OCI-LY3 (cell line): ENCODE measurements at regions not wholly inside any gene's neighbourhood (a gene's known extent, or its start where the extent isn't known, plus 50 kb on each side); places are given as distances from the start of the nearest gene placed in this dataset.

Experiments
- H2AFZ ChIP-seq: fragments of 200-600, 300-600 bp; shearing (Covaris generic); 2 replicates; pipeline ENCODE4 v1.6.0; 2014; ENCODE audit warnings: antibody characterized with exemption, low read depth, low read length
- H3K27ac ChIP-seq: fragments of 200-600, 300-600 bp; sonication (generic); 2 replicates; pipeline ENCODE4 v1.5.1; 2014; ENCODE audit warnings: mild to moderate bottlenecking, low read length, moderate library complexity, mixed read lengths
- H3K27me3 ChIP-seq: fragments of 200-600, 300-600 bp; sonication (generic); 2 replicates; pipeline ENCODE4 v1.6.1; 2014; ENCODE audit warnings: low read depth, low read length, mixed read lengths
- H3K36me3 ChIP-seq: fragments of 200-600, 300-600 bp; sonication (generic); replicated peaks from 2 replicates; pipeline ENCODE3; 2014; ENCODE audit warnings: low read depth, low read length, mixed read lengths
- H3K4me1 ChIP-seq: fragments of 300-600, 200-600 bp; sonication (generic); 2 replicates; pipeline ENCODE4 v1.6.1; 2014; ENCODE audit warnings: low read length, mixed read lengths
- H3K4me2 ChIP-seq: fragments of 200-600, 300-600 bp; sonication (generic); 2 replicates; pipeline ENCODE4 v1.6.1; 2014; ENCODE audit warnings: low read length, mixed read lengths
- H3K4me3 ChIP-seq: fragments of 300-600, 200-600 bp; sonication (generic); 2 replicates; pipeline ENCODE4 v1.5.1; 2014; ENCODE audit warnings: antibody characterized with exemption, mild to moderate bottlenecking, low read length, moderate library complexity
- H3K79me2 ChIP-seq: fragments of 300-600, 200-600 bp; shearing (Covaris generic); 2 replicates; pipeline ENCODE4 v1.6.1; 2014; ENCODE audit warnings: mild to moderate bottlenecking, low read length, mixed read lengths
- H3K9ac ChIP-seq: fragments of 300-600, 200-600 bp; shearing (Covaris generic); 2 replicates; pipeline ENCODE4 v1.6.0; 2014; ENCODE audit warnings: mild to moderate bottlenecking, low read length, moderate library complexity
- H3K9me3 ChIP-seq: fragments of 200-600, 300-600 bp; shearing (Covaris generic); 2 replicates; pipeline ENCODE4 v1.6.1; 2014; ENCODE audit warnings: low read length, mixed read lengths; ENCODE audit not compliant: insufficient read depth
- H4K20me1 ChIP-seq: fragments of 200-600, 300-600 bp; sonication (generic); 2 replicates; pipeline ENCODE4 v1.6.1; 2016; ENCODE audit warnings: low read length, mixed read lengths; ENCODE audit not compliant: insufficient read depth
- EZH2phosphoT487 ChIP-seq: fragments of 200-600 bp; shearing (Covaris generic); IDR thresholded peaks from 2 replicates; pipeline ENCODE4 v1.6.1; 2018; ENCODE audit warnings: antibody characterized with exemption, mixed run types, low read depth
- TF ChIP-seq, protein P1 (sequence below): fragments of 200-600, 300-600 bp; sonication (generic); IDR thresholded peaks from 2 replicates; pipeline ENCODE4 v1.5.1; 2014; ENCODE audit warnings: antibody characterized with exemption, low read length, low read depth

DNA sequence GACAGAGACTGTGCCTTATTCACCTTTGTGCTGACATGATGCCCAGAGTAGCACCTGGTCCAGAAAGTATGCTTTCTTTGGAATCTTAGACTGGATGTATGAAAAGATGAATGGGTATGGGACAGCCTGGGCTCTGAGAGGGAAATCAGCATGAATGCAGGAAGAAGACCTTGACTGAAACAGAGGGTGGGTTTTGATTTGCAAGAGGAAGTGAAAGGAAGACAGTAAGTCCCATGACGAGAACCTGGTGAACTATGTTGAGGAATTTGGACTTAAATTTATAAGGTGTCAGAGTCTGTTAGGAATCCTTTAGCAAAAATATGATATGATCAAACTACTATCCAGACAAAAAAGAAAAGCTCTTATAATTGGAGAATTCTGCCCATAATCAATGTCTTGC lies 301.9 kb downstream of the SPRY2 start:
- Histone ChIP-seq H3K9ac (0 out of 2 replicates have a peak overlapping the region, but pooled peaks have one; percentile 4), H3K9me3 (no peaks in the 10 kb centered on the region), H3K4me1 (peaks cover 32% of the 10 kb centered on the region), H3K36me3 (no peaks in the 10 kb centered on the region), H3K27me3 (peaks cover 16% of the 10 kb centered on the region; the same call in 1 of the 2 replicates), H4K20me1 (no peaks in the 10 kb centered on the region), H2AFZ (no peak overlapping the region), H3K4me2 (peak overlapping the region; percentile 63), H3K27ac (no peak overlapping the region), H3K79me2 (no peaks in the 10 kb centered on the region), H3K4me3 (peak overlapping the region; percentile 21; the same call in 1 of the 2 replicates)
- TF ChIP-seq, protein P1, sequence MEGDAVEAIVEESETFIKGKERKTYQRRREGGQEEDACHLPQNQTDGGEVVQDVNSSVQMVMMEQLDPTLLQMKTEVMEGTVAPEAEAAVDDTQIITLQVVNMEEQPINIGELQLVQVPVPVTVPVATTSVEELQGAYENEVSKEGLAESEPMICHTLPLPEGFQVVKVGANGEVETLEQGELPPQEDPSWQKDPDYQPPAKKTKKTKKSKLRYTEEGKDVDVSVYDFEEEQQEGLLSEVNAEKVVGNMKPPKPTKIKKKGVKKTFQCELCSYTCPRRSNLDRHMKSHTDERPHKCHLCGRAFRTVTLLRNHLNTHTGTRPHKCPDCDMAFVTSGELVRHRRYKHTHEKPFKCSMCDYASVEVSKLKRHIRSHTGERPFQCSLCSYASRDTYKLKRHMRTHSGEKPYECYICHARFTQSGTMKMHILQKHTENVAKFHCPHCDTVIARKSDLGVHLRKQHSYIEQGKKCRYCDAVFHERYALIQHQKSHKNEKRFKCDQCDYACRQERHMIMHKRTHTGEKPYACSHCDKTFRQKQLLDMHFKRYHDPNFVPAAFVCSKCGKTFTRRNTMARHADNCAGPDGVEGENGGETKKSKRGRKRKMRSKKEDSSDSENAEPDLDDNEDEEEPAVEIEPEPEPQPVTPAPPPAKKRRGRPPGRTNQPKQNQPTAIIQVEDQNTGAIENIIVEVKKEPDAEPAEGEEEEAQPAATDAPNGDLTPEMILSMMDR: no peak
- no peak for TF ChIP-seq EZH2phosphoT487

DNA sequence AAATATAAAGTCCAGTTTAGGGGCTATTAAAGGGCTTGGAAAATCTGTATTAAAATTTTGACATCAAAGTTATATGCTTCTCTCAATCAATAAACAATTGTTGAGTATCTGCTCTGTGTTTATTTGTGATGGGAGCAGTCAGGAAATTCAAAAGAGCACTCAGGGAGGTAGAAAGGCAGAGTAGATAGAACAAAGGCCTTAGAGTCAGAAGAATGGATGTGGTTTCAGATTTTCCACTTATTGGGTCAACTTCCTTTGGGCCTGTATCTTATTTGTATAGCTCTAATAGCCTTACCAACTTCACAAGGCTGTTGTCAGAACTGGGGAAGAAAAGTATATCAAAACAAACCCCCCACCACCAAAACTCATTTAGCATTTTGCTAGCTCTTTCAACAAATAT lies 302.6 kb downstream of the SPRY2 start:
- Histone ChIP-seq H2AFZ (no peak overlapping the region), H3K27ac (no peak overlapping the region), H3K4me1 (peaks cover 32% of the 10 kb centered on the region), H3K9ac (no peak overlapping the region), H3K27me3 (peaks cover 16% of the 10 kb centered on the region; the same call in 1 of the 2 replicates), H3K9me3 (no peaks in the 10 kb centered on the region), H3K4me3 (no peak overlapping the region; the same call in 1 of the 2 replicates), H3K4me2 (peak overlapping the region; percentile 63), H3K79me2 (no peaks in the 10 kb centered on the region), H3K36me3 (no peaks in the 10 kb centered on the region), H4K20me1 (no peaks in the 10 kb centered on the region)
- no peak for TF ChIP-seq EZH2phosphoT487
- TF ChIP-seq, protein P1: no peak

DNA sequence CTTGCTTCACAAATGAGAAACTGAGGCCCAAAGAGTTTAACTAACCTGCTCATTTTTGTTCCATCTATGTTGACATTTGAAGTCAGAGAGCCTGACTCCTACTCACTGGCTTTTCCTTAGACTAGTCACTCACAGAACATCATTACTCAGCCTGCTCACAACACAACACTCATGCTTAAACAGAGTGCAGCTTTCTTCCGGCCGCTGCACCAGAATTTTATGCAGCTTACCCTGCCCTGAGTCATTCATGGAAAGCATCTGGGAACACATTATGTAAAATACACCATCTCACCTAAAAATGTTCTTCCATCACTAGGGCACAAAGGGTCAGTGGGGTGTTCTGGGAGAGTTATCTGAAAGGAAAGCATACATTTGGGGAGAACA lies 303.4 kb downstream of the SPRY2 start:
- Histone ChIP-seq H3K79me2 (no peaks in the 10 kb centered on the region), H2AFZ (no peak overlapping the region), H3K27ac (no peak overlapping the region), H4K20me1 (no peaks in the 10 kb centered on the region), H3K9me3 (no peaks in the 10 kb centered on the region), H3K27me3 (peaks cover 16% of the 10 kb centered on the region; the same call in 1 of the 2 replicates), H3K4me1 (peaks cover 32% of the 10 kb centered on the region), H3K4me2 (peak overlapping the region; percentile 46), H3K36me3 (no peaks in the 10 kb centered on the region), H3K9ac (no peak overlapping the region), H3K4me3 (0 out of 2 replicates have a peak overlapping the region, but pooled peaks have one; percentile 2)
- no peak for TF ChIP-seq EZH2phosphoT487
- TF ChIP-seq, protein P1: no peak

DNA sequence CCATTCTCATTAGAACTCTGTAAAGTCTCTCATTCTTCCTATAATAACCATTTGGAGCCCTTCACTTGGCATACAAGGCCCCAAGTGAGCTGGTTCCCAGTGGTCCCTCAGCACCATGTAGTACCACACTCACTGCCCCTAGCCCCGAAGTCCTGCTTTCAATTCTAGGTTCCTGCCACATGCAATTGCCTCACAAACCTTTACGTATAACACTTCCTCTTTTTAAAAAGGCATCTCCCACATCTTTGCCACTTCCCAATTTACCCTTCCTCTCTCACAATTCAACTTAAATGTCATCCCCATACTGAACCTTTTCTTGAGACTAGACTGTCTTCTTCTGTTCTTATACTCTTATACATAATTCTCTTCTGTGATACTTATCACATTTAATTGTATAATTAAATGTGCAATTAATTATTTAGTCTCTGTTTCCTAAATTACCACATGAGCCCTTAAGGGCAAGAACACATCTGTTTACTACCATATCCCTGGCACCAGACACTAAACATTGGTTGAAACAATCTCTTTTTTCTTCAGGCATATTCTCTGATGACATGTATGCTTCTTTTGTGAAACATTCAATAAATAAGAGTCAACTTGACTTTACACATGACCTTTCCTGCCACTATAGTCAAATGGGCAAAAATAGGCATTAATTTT lies 304.0 kb downstream of the SPRY2 start:
- peaks cover 16% of the 10 kb centered on the region; the same call in 1 of the 2 replicates for H3K27me3 ChIP-seq
- no peak overlapping the region for H3K27ac ChIP-seq
- peaks cover 32% of the 10 kb centered on the region for H3K4me1 ChIP-seq
- no peaks in the 10 kb centered on the region for H3K36me3 ChIP-seq
- H4K20me1 ChIP-seq: no peaks in the 10 kb centered on the region
- H3K4me2 ChIP-seq: peak overlapping the region; percentile 46
- TF ChIP-seq, protein P1: no peak
- TF ChIP-seq EZH2phosphoT487: no peak
- no peaks in the 10 kb centered on the region for H3K79me2 ChIP-seq
- H3K4me3 ChIP-seq: 0 out of 2 replicates have a peak overlapping the region, but pooled peaks have one; percentile 2
- H3K9ac ChIP-seq: no peak overlapping the region
- no peaks in the 10 kb centered on the region for H3K9me3 ChIP-seq
- H2AFZ ChIP-seq: no peak overlapping the region
